ENCODE measurements at regions not wholly inside any gene's neighbourhood (a gene's known extent, or its start where the extent isn't known, plus 50 kb on each side); places are given as distances from the start of the nearest gene placed in this dataset.

GRCh38 chr4:41461780-41462307 is 76.1 kb upstream of the LIMCH1 start:
- TF ChIP-seq POLR2AphosphoS5 (IDR thresholded peaks at IDR 0.05; ENCODE audit: borderline replicate concordance, low read depth, low read length) (no peak), EZH2 (IDR thresholded peaks at IDR 0.05) (no peak), FOXP2 (optimal IDR thresholded peaks at IDR 0.05; ENCODE audit: control extremely low read depth, extremely low read length, insufficient read depth) (no peak)
- no peak for DNase-seq (ENCODE audit: low read depth, low spot score)
- Histone ChIP-seq H3K27ac (peak overlapping the region; percentile 52; the same call in 1 of the 2 replicates), H3K9ac (ENCODE audit: insufficient read length) (no peak overlapping the region), H3K4me3 (no peak overlapping the region), H3K9me3 (ENCODE audit: low read depth, low read length) (no peaks in the 10 kb centered on the region), H3K36me3 (ENCODE audit: insufficient read depth, low read length) (no peaks in the 10 kb centered on the region)

GRCh38 chr4:41465146-41465761 is 72.7 kb upstream of the LIMCH1 start:
- no peak for DNase-seq (ENCODE audit: low read depth, low spot score)
- Histone ChIP-seq H3K4me3 (no peak overlapping the region), H3K9ac (ENCODE audit: insufficient read length) (no peak overlapping the region), H3K27ac (no peak overlapping the region), H3K9me3 (ENCODE audit: low read depth, low read length) (no peaks in the 10 kb centered on the region), H3K36me3 (ENCODE audit: insufficient read depth, low read length) (no peaks in the 10 kb centered on the region)
- no peak for TF ChIP-seq FOXP2 (optimal IDR thresholded peaks at IDR 0.05; ENCODE audit: control extremely low read depth, extremely low read length, insufficient read depth)
- TF ChIP-seq EZH2 (IDR thresholded peaks at IDR 0.05) = no peak
- TF ChIP-seq POLR2AphosphoS5 (IDR thresholded peaks at IDR 0.05; ENCODE audit: borderline replicate concordance, low read depth, low read length) = no peak

GRCh38 chr4:41466249-41466648 is 71.7 kb upstream of the LIMCH1 start:
- H3K9ac ChIP-seq (ENCODE audit: insufficient read length) = no peak overlapping the region
- 0 out of 2 replicates have a peak overlapping the region, but pooled peaks have one; percentile 37 for H3K27ac ChIP-seq
- H3K9me3 ChIP-seq (ENCODE audit: low read depth, low read length) = no peaks in the 10 kb centered on the region
- no peak overlapping the region for H3K4me3 ChIP-seq
- no peak for DNase-seq (ENCODE audit: low read depth, low spot score)
- TF ChIP-seq FOXP2 (optimal IDR thresholded peaks at IDR 0.05; ENCODE audit: control extremely low read depth, extremely low read length, insufficient read depth) = no peak
- no peak for TF ChIP-seq POLR2AphosphoS5 (IDR thresholded peaks at IDR 0.05; ENCODE audit: borderline replicate concordance, low read depth, low read length)
- no peak for TF ChIP-seq EZH2 (IDR thresholded peaks at IDR 0.05)
- H3K36me3 ChIP-seq (ENCODE audit: insufficient read depth, low read length) = no peaks in the 10 kb centered on the region

- no peaks in the 10 kb centered on the region for H3K36me3 ChIP-seq (ENCODE audit: insufficient read depth, low read length)
- no peak overlapping the region for H3K9ac ChIP-seq (ENCODE audit: insufficient read length)
- H3K9me3 ChIP-seq (ENCODE audit: low read depth, low read length) = no peaks in the 10 kb centered on the region
- no peak for DNase-seq (ENCODE audit: low read depth, low spot score)
- TF ChIP-seq EZH2 (IDR thresholded peaks at IDR 0.05) (no peak), FOXP2 (optimal IDR thresholded peaks at IDR 0.05; ENCODE audit: control extremely low read depth, extremely low read length, insufficient read depth) (no peak), POLR2AphosphoS5 (IDR thresholded peaks at IDR 0.05; ENCODE audit: borderline replicate concordance, low read depth, low read length) (no peak)
- H3K4me3 ChIP-seq = no peak overlapping the region
- H3K27ac ChIP-seq = no peak overlapping the region
These were observed 69.8 kb upstream of the LIMCH1 start for GRCh38 chr4:41468122-41468521.

GRCh38 chr4:41471126-41472071 is 66.6 kb upstream of the LIMCH1 start:
- Histone ChIP-seq H3K9me3 (ENCODE audit: low read depth, low read length) (no peaks in the 10 kb centered on the region), H3K4me3 (peak overlapping the region; percentile 59), H3K36me3 (ENCODE audit: insufficient read depth, low read length) (no peaks in the 10 kb centered on the region), H3K27ac (peak overlapping the region; percentile 99), H3K9ac (ENCODE audit: insufficient read length) (peak overlapping the region; percentile 68)
- TF ChIP-seq POLR2AphosphoS5 (IDR thresholded peaks at IDR 0.05; ENCODE audit: borderline replicate concordance, low read depth, low read length) (no peak), EZH2 (IDR thresholded peaks at IDR 0.05) (no peak)
- no peak for DNase-seq (ENCODE audit: low read depth, low spot score)

- Histone ChIP-seq H3K9me3 (ENCODE audit: low read depth, low read length) (no peaks in the 10 kb centered on the region), H3K27ac (peak overlapping the region; percentile 99), H3K36me3 (ENCODE audit: insufficient read depth, low read length) (no peaks in the 10 kb centered on the region), H3K4me3 (peak overlapping the region; percentile 59), H3K9ac (ENCODE audit: insufficient read length) (peak overlapping the region; percentile 68)
- peak; percentile 47 for DNase-seq (ENCODE audit: low read depth, low spot score)
- TF ChIP-seq EZH2 (IDR thresholded peaks at IDR 0.05) (no peak), FOXP2 (optimal IDR thresholded peaks at IDR 0.05; ENCODE audit: control extremely low read depth, extremely low read length, insufficient read depth) (no peak), POLR2AphosphoS5 (IDR thresholded peaks at IDR 0.05; ENCODE audit: borderline replicate concordance, low read depth, low read length) (no peak)
These were observed 65.9 kb upstream of the LIMCH1 start for GRCh38 chr4:41472081-41472480.

GRCh38 chr4:41473176-41473575 is 64.8 kb upstream of the LIMCH1 start:
- no peaks in the 10 kb centered on the region for H3K9me3 ChIP-seq (ENCODE audit: low read depth, low read length)
- no peak for DNase-seq (ENCODE audit: low read depth, low spot score)

GRCh38 chr4:41475402-41475801 is 62.6 kb upstream of the LIMCH1 start:
- Histone ChIP-seq H3K9me3 (ENCODE audit: low read depth, low read length) (no peaks in the 10 kb centered on the region), H3K9ac (ENCODE audit: insufficient read length) (no peak overlapping the region), H3K36me3 (ENCODE audit: insufficient read depth, low read length) (no peaks in the 10 kb centered on the region), H3K4me3 (no peak overlapping the region), H3K27ac (no peak overlapping the region)
- TF ChIP-seq EZH2 (IDR thresholded peaks at IDR 0.05) (no peak), POLR2AphosphoS5 (IDR thresholded peaks at IDR 0.05; ENCODE audit: borderline replicate concordance, low read depth, low read length) (no peak), FOXP2 (optimal IDR thresholded peaks at IDR 0.05; ENCODE audit: control extremely low read depth, extremely low read length, insufficient read depth) (no peak)
- no peak for DNase-seq (ENCODE audit: low read depth, low spot score)

More at GRCh38 chr4:41473176-41473575, 64.8 kb upstream of the LIMCH1 start:
- H3K27ac ChIP-seq = peak overlapping the region; percentile 99
- no peak overlapping the region for H3K4me3 ChIP-seq
- H3K36me3 ChIP-seq (ENCODE audit: insufficient read depth, low read length) = no peaks in the 10 kb centered on the region
- TF ChIP-seq EZH2 (IDR thresholded peaks at IDR 0.05) (no peak), FOXP2 (optimal IDR thresholded peaks at IDR 0.05; ENCODE audit: control extremely low read depth, extremely low read length, insufficient read depth) (no peak), POLR2AphosphoS5 (IDR thresholded peaks at IDR 0.05; ENCODE audit: borderline replicate concordance, low read depth, low read length) (no peak)
- no peak overlapping the region for H3K9ac ChIP-seq (ENCODE audit: insufficient read length)
